ENCODE measurements at regions not wholly inside any gene's neighbourhood (a gene's known extent, or its start where the extent isn't known, plus 50 kb on each side); places are given as distances from the start of the nearest gene placed in this dataset.

GRCh38 chr1:29508458-29509107 lies 272.3 kb downstream of the PTPRU start:
- DNase-seq (ENCODE audit: low spot score): peak; percentile 14
- H3K36me3 ChIP-seq (ENCODE audit: control insufficient read depth in 4 of 4, insufficient read depth in 3 of 4, low read depth in 1 of 4, low read length in 3 of 4): no peaks in the 10 kb centered on the region
- H3K9me3 ChIP-seq (ENCODE audit: control insufficient read depth in 4 of 4, low read length in 3 of 4): no peaks in the 10 kb centered on the region
- TF ChIP-seq HNF4A (conservative IDR thresholded peaks at IDR 0.05): no peak
- TF ChIP-seq REST (IDR thresholded peaks at IDR 0.05): no peak
- TF ChIP-seq JUND (IDR thresholded peaks at IDR 0.05): no peak
- no peak for TF ChIP-seq RXRA (IDR thresholded peaks at IDR 0.05)
- no peak for TF ChIP-seq HNF4G (IDR thresholded peaks at IDR 0.05)
- TF ChIP-seq NR2F2 (IDR thresholded peaks at IDR 0.05): no peak
- TF ChIP-seq CTCF (IDR thresholded peaks at IDR 0.05; ENCODE audit: low read depth, low read length, missing input control): no peak
- TF ChIP-seq RAD21 (IDR thresholded peaks at IDR 0.05): no peak
- TF ChIP-seq FOXA1 (IDR thresholded peaks at IDR 0.05): no peak
- no peak for TF ChIP-seq SP1 (IDR thresholded peaks at IDR 0.05)
- TF ChIP-seq FOXA2 (IDR thresholded peaks at IDR 0.05): no peak
- TF ChIP-seq GABPA (IDR thresholded peaks at IDR 0.05 in 1 of 2, conservative IDR thresholded peaks at IDR 0.05 in 1 of 2): no peak
- TF ChIP-seq ZBTB33 (IDR thresholded peaks at IDR 0.05): no peak
- no peak for TF ChIP-seq TAF1 (conservative IDR thresholded peaks at IDR 0.05)
- no peak overlapping the region for H3K4me3 ChIP-seq (ENCODE audit: low read depth in 1 of 3, low read length in 3 of 3)
- WGBS: 75% methylated on average over 3 of the region's 3 CpGs
- no peak overlapping the region for H3K27ac ChIP-seq (ENCODE audit: low read depth in 1 of 2, low read length in 2 of 2)
- H3K27me3 ChIP-seq (ENCODE audit: control insufficient read depth in 4 of 4, insufficient read depth in 4 of 4, low read length in 3 of 4): no peaks in the 10 kb centered on the region
- no peaks in the 10 kb centered on the region for H3K4me1 ChIP-seq (ENCODE audit: control insufficient read depth in 4 of 4, insufficient read depth in 4 of 4, low read length in 3 of 4)
- no peak overlapping the region for H3K9ac ChIP-seq (ENCODE audit: low read depth in 1 of 2, low read length in 2 of 2)

GRCh38 chr1:29506678-29507225 lies 270.4 kb downstream of the PTPRU start:
- DNase-seq (ENCODE audit: low spot score): no peak
- TF ChIP-seq RXRA (IDR thresholded peaks at IDR 0.05) (no peak), ZBTB33 (IDR thresholded peaks at IDR 0.05) (no peak), GABPA (IDR thresholded peaks at IDR 0.05 in 1 of 2, conservative IDR thresholded peaks at IDR 0.05 in 1 of 2) (no peak), REST (IDR thresholded peaks at IDR 0.05) (no peak), NR2F2 (IDR thresholded peaks at IDR 0.05) (no peak), TAF1 (conservative IDR thresholded peaks at IDR 0.05) (no peak), FOXA2 (IDR thresholded peaks at IDR 0.05) (no peak), RAD21 (IDR thresholded peaks at IDR 0.05) (no peak), YY1 (IDR thresholded peaks at IDR 0.05) (no peak), HNF4G (IDR thresholded peaks at IDR 0.05) (no peak), ATF3 (IDR thresholded peaks at IDR 0.05) (no peak), EGR1 (IDR thresholded peaks at IDR 0.05; ENCODE audit: low read depth in 2 of 2) (no peak), JUND (IDR thresholded peaks at IDR 0.05) (no peak)

More at GRCh38 chr1:29506678-29507225, 270.4 kb downstream of the PTPRU start:
- WGBS: 77% methylated on average over 12 of the region's 12 CpGs
- no peak overlapping the region for H3K9ac ChIP-seq (ENCODE audit: low read depth in 1 of 2, low read length in 2 of 2)
- H3K27me3 ChIP-seq (ENCODE audit: control insufficient read depth in 4 of 4, insufficient read depth in 4 of 4, low read length in 3 of 4): no peaks in the 10 kb centered on the region
- H3K4me3 ChIP-seq (ENCODE audit: low read depth in 1 of 3, low read length in 3 of 3): no peak overlapping the region
- H3K36me3 ChIP-seq (ENCODE audit: control insufficient read depth in 4 of 4, insufficient read depth in 3 of 4, low read depth in 1 of 4, low read length in 3 of 4): no peaks in the 10 kb centered on the region
- H3K27ac ChIP-seq (ENCODE audit: low read depth in 1 of 2, low read length in 2 of 2): no peak overlapping the region
- H3K4me1 ChIP-seq (ENCODE audit: control insufficient read depth in 4 of 4, insufficient read depth in 4 of 4, low read length in 3 of 4): no peaks in the 10 kb centered on the region
- H3K9me3 ChIP-seq (ENCODE audit: control insufficient read depth in 4 of 4, low read length in 3 of 4): no peaks in the 10 kb centered on the region
